ENCODE measurements at regions not wholly inside any gene's neighbourhood (a gene's known extent, or its start where the extent isn't known, plus 50 kb on each side); places are given as distances from the start of the nearest gene placed in this dataset.

DNA sequence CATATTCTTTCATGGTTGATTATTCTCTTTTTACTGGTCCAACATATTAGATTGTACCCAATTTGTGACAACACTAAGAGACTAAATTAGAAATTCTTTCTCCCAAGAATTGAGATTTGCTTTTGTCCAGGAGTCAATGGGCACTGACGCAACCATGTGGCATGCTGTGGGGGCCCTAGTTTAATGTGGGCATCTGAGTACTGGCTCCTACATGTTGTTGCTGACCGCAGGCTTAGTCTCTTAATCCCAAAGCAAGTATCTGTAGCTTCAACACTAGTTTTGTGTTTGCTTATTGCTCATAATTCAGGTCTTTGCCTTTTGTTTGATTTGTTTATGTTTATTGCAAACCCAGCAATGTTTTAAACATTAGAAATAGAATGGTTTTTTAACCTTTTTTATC lies 263.4 kb upstream of the NDST4 start:
- intact Hi-C loops (cut with DNase I): no loop called here
- Histone ChIP-seq H3K4me1 (no peaks in the 10 kb centered on the region), H3K36me3 (no peaks in the 10 kb centered on the region), H3K27me3 (no peaks in the 10 kb centered on the region), H3K9me3 (no peaks in the 10 kb centered on the region), H3K4me3 (no peak overlapping the region), H3K27ac (no peak overlapping the region)
- WGBS, 2 donors: 63 to 94% methylated on average over 2 of the region's 2 CpGs
- TF ChIP-seq, protein P1, sequence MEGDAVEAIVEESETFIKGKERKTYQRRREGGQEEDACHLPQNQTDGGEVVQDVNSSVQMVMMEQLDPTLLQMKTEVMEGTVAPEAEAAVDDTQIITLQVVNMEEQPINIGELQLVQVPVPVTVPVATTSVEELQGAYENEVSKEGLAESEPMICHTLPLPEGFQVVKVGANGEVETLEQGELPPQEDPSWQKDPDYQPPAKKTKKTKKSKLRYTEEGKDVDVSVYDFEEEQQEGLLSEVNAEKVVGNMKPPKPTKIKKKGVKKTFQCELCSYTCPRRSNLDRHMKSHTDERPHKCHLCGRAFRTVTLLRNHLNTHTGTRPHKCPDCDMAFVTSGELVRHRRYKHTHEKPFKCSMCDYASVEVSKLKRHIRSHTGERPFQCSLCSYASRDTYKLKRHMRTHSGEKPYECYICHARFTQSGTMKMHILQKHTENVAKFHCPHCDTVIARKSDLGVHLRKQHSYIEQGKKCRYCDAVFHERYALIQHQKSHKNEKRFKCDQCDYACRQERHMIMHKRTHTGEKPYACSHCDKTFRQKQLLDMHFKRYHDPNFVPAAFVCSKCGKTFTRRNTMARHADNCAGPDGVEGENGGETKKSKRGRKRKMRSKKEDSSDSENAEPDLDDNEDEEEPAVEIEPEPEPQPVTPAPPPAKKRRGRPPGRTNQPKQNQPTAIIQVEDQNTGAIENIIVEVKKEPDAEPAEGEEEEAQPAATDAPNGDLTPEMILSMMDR (IDR thresholded peaks at IDR 0.05): no peak
- TF ChIP-seq POLR2AphosphoS5 (IDR thresholded peaks at IDR 0.05) (no peak), EP300 (IDR thresholded peaks at IDR 0.05) (no peak), POLR2A (IDR thresholded peaks at IDR 0.05) (no peak)
- DNase-seq: no peak

DNA sequence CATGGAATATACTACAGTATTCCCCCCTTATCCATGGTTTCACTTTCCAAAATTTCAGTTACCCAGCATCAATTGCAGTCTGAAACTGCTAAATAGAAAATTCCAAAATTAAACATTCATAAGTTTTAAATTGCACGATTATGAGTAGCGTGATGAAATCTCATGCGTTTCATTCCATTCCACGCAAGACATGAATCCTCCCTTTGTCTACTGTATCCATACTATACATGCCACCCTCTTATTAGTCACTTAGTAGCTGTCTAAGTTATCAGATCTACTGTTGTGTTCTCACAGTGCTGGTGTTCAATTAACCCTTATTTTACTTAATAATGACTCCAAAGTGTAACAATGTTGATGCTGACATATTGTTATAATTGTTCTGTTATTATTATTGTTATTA lies 261.2 kb upstream of the NDST4 start:
- no peaks in the 10 kb centered on the region for H3K27me3 ChIP-seq
- no peaks in the 10 kb centered on the region for H3K9me3 ChIP-seq
- H3K36me3 ChIP-seq: no peaks in the 10 kb centered on the region
- no peaks in the 10 kb centered on the region for H3K4me1 ChIP-seq
- TF ChIP-seq, protein P1 (IDR thresholded peaks at IDR 0.05): no peak
- TF ChIP-seq POLR2AphosphoS5 (IDR thresholded peaks at IDR 0.05): no peak
- no peak for TF ChIP-seq POLR2A (IDR thresholded peaks at IDR 0.05)
- no peak for TF ChIP-seq EP300 (IDR thresholded peaks at IDR 0.05)
- DNase-seq: no peak
- intact Hi-C loops (cut with DNase I): no loop called here
- 93 to 94% methylated on average over 4 of the region's 4 CpGs for WGBS, 2 donors
- no peak overlapping the region for H3K4me3 ChIP-seq
- H3K27ac ChIP-seq: no peak overlapping the region

DNA sequence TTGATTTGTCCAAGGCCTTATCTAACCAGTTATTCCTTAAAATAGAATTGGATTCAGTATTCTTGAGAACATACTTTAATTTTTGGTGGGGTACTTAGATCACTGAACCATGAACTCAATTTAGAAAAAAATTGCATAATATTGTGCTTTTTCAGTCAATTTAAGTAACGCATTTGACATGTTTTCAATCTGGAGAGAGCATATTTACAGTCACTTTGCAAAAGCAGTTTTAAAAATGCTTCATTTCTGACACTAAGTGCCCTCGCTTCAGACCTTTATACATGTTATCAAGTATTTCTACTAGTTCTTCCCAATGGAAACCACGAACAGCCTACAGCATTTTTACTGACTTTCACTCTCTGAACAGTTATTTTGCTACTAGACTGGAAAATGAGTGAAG lies 257.1 kb upstream of the NDST4 start:
- no peaks in the 10 kb centered on the region for H3K36me3 ChIP-seq
- H3K27ac ChIP-seq: no peak overlapping the region
- H3K4me1 ChIP-seq: no peaks in the 10 kb centered on the region
- no peak for DNase-seq
- intact Hi-C loops (cut with DNase I): no loop called here
- TF ChIP-seq EP300 (IDR thresholded peaks at IDR 0.05) (no peak), POLR2A (IDR thresholded peaks at IDR 0.05) (no peak), POLR2AphosphoS5 (IDR thresholded peaks at IDR 0.05) (no peak)
- TF ChIP-seq, protein P1 (IDR thresholded peaks at IDR 0.05): no peak
- no peaks in the 10 kb centered on the region for H3K9me3 ChIP-seq
- WGBS, 2 donors: 84 to 87% methylated on average over 3 of the region's 3 CpGs
- H3K27me3 ChIP-seq: no peaks in the 10 kb centered on the region
- no peak overlapping the region for H3K4me3 ChIP-seq

DNA sequence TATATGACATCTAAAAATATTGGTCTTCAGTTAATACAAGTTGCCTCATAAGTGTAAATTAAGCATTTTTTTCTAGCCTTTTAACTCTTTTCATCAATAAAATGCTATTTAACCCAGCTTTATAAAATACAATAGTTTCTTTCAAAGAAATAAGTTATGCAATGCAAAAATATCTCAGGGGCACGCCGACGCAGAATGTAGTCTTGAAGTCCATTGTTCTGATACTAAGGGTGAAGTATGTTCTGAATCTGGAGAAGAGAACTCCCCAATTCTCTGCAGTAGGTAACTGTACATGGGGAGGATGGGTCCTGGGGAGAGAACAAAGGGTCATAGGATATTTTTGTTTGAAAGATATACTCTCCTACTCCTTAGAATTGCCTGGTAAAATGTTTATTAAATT lies 256.6 kb upstream of the NDST4 start:
- Histone ChIP-seq H3K4me3 (no peak overlapping the region), H3K4me1 (no peaks in the 10 kb centered on the region), H3K36me3 (no peaks in the 10 kb centered on the region), H3K27ac (no peak overlapping the region), H3K9me3 (no peaks in the 10 kb centered on the region), H3K27me3 (no peaks in the 10 kb centered on the region)
- intact Hi-C loops (cut with DNase I): no loop called here
- no peak for DNase-seq
- TF ChIP-seq EP300 (IDR thresholded peaks at IDR 0.05): no peak
- TF ChIP-seq, protein P1 (IDR thresholded peaks at IDR 0.05): no peak
- no peak for TF ChIP-seq POLR2AphosphoS5 (IDR thresholded peaks at IDR 0.05)
- TF ChIP-seq POLR2A (IDR thresholded peaks at IDR 0.05): no peak
- WGBS, 2 donors: 94 to 96% methylated on average over 3 of the region's 3 CpGs

DNA sequence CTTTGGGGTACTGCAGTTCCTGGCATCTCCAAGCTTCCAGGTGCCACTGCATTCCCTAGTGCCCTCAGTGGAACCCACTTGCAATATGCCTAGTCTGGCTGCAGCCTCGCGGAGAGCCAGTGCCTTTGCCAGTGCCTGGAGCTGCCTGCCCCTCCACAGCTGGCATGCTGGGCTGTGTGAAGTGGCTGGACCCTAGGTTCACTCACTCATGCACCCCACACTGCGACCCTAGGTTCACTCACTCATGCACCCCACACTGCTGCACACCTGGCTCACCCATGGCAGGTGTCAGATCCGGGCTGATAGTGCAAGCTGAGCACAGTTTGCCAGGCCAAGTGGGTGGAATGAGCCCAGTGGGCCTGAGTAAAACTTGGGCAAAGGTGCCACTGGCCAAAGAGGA lies 253.0 kb upstream of the NDST4 start:
- 87 to 89% methylated on average over 4 of the region's 4 CpGs for WGBS, 2 donors
- H3K4me1 ChIP-seq: no peaks in the 10 kb centered on the region
- no peak overlapping the region for H3K27ac ChIP-seq
- no peak overlapping the region for H3K4me3 ChIP-seq
- no peaks in the 10 kb centered on the region for H3K9me3 ChIP-seq
- H3K27me3 ChIP-seq: no peaks in the 10 kb centered on the region
- H3K36me3 ChIP-seq: no peaks in the 10 kb centered on the region
- TF ChIP-seq, protein P1 (IDR thresholded peaks at IDR 0.05): no peak
- TF ChIP-seq EP300 (IDR thresholded peaks at IDR 0.05): no peak
- TF ChIP-seq POLR2AphosphoS5 (IDR thresholded peaks at IDR 0.05): no peak
- TF ChIP-seq POLR2A (IDR thresholded peaks at IDR 0.05): no peak
- intact Hi-C loops (cut with DNase I): no loop called here
- no peak for DNase-seq

Data from sigmoid colon (tissue), 6 donors.